Fibroblast of the aortic adventitia (primary cell): ENCODE measurements at regions not wholly inside any gene's neighbourhood (a gene's known extent, or its start where the extent isn't known, plus 50 kb on each side); places are given as distances from the start of the nearest gene placed in this dataset.

Source experiments
- DNase-seq: peaks from one replicate; pipeline ENCODE4 v3.0.0-alpha.2; 2010; ENCODE audit warnings: low read depth
- H3K4me3 ChIP-seq: 2 replicates; pipeline ENCODE4 v1.5.1; 2011; ENCODE audit warnings: low read depth, mild to moderate bottlenecking, control low read depth, low read length, moderate library complexity
- TF ChIP-seq, protein P1 (sequence below): IDR thresholded peaks from 2 replicates; pipeline ENCODE4 v1.5.1; 2011; ENCODE audit warnings: mild to moderate bottlenecking, low read length, control low read depth, inconsistent platforms; ENCODE audit not compliant: insufficient read depth

DNA sequence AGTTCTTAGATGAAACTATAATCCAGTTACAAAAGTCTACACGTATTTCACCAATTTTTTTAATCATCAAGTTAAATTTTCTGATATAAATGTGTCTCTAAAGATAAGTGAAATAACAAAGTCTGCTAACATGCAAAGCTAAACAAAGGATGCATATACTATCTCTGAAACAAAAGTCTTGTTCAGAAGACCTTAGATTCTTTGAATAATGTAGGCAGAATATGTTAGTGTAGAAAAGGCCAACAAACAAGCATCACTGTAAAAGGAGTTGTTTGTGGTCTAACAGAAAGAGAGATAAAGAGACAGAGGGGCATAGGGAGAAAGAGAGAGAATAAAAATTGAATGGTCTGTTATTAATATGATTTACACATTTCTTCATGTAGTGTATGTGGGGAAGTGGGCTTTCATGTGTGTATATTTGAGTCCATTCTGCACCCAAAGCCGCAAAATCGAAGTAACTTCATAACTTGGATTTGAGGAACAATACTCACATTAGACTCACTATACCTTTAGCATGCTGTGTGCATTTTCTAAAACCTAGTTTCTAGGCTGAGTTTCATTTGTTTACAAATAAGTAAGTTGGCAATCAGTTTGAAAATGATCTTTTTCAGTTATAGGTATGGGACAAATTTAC is 734.8 kb upstream of the REG3G start:
- H3K4me3 ChIP-seq: no peak overlapping the region
- DNase-seq: no peak
- TF ChIP-seq, protein P1, sequence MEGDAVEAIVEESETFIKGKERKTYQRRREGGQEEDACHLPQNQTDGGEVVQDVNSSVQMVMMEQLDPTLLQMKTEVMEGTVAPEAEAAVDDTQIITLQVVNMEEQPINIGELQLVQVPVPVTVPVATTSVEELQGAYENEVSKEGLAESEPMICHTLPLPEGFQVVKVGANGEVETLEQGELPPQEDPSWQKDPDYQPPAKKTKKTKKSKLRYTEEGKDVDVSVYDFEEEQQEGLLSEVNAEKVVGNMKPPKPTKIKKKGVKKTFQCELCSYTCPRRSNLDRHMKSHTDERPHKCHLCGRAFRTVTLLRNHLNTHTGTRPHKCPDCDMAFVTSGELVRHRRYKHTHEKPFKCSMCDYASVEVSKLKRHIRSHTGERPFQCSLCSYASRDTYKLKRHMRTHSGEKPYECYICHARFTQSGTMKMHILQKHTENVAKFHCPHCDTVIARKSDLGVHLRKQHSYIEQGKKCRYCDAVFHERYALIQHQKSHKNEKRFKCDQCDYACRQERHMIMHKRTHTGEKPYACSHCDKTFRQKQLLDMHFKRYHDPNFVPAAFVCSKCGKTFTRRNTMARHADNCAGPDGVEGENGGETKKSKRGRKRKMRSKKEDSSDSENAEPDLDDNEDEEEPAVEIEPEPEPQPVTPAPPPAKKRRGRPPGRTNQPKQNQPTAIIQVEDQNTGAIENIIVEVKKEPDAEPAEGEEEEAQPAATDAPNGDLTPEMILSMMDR: no peak

DNA sequence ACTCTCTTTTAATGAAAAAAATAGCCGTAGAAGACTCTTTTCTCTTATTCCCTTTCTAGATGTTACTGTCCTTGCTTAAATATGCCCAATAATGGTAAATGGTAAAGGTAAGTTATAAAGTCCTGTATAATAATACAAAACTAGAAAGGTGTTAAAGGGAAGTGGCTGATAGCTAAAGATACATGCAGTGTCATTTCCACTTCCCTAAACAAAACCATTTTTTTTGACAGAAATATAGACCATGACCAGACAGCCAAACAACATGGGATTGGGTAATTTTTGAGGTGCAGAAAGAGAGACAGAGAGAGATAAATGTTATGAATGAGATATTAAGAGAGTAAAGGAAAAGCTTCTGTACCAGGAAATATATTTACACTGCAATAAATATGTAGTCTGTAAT is 731.7 kb upstream of the REG3G start:
- no peak overlapping the region for H3K4me3 ChIP-seq
- no peak for DNase-seq
- TF ChIP-seq, protein P1: no peak

DNA sequence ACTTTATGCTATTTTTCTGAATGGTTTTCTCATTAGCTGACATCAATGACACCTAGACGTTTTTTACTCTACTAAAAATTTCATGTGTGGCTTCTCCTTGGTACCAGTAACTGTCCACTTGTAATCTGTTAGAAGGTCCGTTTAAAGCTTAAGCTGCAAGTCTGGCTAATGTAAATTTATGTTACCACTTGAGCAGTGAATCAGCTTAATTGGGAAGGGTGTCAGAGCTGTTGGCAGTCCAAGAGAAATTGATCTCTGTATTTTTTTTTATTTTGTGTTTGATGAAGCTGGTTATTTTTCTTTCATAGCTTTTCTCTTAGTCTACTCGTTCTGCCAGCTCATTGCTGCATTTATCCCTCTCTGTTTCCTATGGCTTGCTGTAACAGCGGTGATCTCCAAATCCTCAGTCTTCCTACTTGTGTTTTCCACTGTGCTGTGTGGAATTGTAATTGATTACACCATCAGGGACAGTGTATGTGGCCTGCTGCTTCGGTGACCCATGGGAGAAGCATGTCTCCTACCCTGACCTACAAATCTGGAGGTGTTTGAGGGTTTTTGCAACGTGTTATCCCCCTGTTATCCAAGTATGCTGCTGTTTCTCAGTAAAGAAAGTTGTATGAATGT is 724.2 kb upstream of the REG3G start:
- H3K4me3 ChIP-seq: no peak overlapping the region
- TF ChIP-seq, protein P1: no peak
- no peak for DNase-seq

DNA sequence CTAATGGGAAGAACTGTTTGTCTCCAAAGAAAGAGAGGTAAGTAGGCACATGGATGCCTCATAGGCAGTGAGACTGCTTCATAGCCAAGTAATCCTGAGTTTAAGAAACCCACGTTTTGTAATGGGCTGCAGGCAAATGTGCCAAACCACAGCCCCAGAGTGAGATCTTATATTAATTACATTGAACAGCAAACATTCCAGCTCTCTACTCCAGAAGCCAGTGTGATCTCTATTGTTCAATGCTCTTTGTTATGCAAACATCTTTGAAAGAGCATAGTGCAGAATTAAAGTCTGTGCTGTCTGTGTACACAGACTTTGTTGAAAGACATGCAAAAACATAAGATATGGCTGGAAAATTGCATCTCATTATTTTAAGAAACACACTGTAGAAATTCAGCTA is 720.8 kb upstream of the REG3G start:
- no peak for DNase-seq
- TF ChIP-seq, protein P1: no peak

DNA sequence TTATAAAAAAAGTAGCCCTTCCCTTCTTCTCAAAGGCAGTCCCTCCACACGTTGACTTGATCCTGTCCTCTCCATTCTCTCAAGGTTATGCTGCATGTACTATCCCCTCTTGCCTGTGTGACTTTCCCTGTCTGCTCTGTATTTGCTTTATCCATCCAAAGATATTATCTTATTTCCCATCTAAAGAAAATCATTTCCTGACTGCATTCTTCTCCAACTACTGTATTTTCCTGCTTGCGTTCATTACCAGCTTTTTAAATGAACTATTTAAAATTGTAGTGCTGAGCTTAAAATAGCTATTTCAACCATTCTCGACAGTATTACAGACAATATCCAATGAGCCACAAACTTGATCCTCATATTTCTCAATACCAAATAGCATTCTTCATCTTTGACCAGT is 716.0 kb upstream of the REG3G start:
- DNase-seq: no peak
- H3K4me3 ChIP-seq: no peak overlapping the region
- TF ChIP-seq, protein P1: no peak

More for the DNA sequence above, 720.8 kb upstream of the REG3G start:
- H3K4me3 ChIP-seq: no peak overlapping the region

DNA sequence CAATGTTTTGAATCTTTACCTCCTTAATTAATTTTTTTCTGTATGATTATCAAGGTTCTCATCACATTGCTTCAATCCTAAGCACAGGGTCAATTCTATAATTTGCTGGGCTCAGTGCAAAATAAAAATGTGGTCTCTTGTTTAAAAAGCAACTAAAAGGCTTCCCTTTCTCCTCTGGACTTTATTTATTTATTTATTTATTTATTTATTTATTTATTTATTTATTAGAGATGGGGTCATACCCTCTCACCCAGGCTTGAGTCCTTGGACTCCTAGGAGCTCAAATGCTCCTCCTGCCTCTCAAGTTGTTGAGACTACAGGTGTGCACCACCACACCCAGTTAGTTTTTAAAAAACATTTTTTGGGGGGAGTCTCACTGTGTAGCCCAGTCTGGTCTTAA is 710.1 kb upstream of the REG3G start:
- TF ChIP-seq, protein P1: no peak
- no peak overlapping the region for H3K4me3 ChIP-seq
- DNase-seq: no peak
